Smooth muscle cell (in vitro differentiated cells): ENCODE measurements at regions not wholly inside any gene's neighbourhood (a gene's known extent, or its start where the extent isn't known, plus 50 kb on each side); places are given as distances from the start of the nearest gene placed in this dataset. TPM values are rescaled to one million over a fixed set of nuclear protein-coding genes. Genes with fewer than 3 reads are reported as not detected.

Experiments
- DNase-seq: peaks from one replicate; lab custom pipeline; 2025; ENCODE audit not compliant: unreplicated experiment; lab: John Stamatoyannopoulos, UW
- H2AFZ ChIP-seq: fragments of 200-600 bp; sonication (generic); 2 replicates; pipeline ENCODE4 v1.6.0; 2016; ENCODE audit warnings: antibody characterized with exemption, low read depth, mild to moderate bottlenecking
- H3F3A ChIP-seq: fragments of 200-600 bp; sonication (generic); 2 replicates; pipeline ENCODE4 v1.6.0; 2017; ENCODE audit warnings: antibody characterized with exemption, low read depth
- H3K27ac ChIP-seq: fragments of 200-600 bp; sonication (generic); 2 replicates; pipeline ENCODE4 v1.5.1; 2016; ENCODE audit warnings: low read depth, mild to moderate bottlenecking
- H3K27me3 ChIP-seq: fragments of 200-600 bp; sonication (generic); 2 replicates; pipeline ENCODE4 v1.6.1; 2016; ENCODE audit warnings: low read depth, mild to moderate bottlenecking
- H3K36me3 ChIP-seq: fragments of 200-600 bp; sonication (generic); 2 replicates; pipeline ENCODE4 v1.5.1; 2016; ENCODE audit warnings: low read depth
- H3K4me1 ChIP-seq: fragments of 200-600 bp; sonication (generic); 2 replicates; pipeline ENCODE4 v1.5.1; 2016; ENCODE audit warnings: low read depth
- H3K4me2 ChIP-seq: fragments of 200-600 bp; sonication (generic); 2 replicates; pipeline ENCODE4 v1.6.0; 2016; ENCODE audit warnings: mild to moderate bottlenecking
- H3K4me3 ChIP-seq: fragments of 200-600 bp; sonication (generic); 2 replicates; pipeline ENCODE4 v1.5.1; 2016; ENCODE audit warnings: mild to moderate bottlenecking
- H3K79me2 ChIP-seq: fragments of 200-600 bp; sonication (generic); 2 replicates; pipeline ENCODE4 v1.6.0; 2016; ENCODE audit warnings: low read depth, mild to moderate bottlenecking
- H3K9ac ChIP-seq: fragments of 200-600 bp; sonication (generic); 2 replicates; pipeline ENCODE4 v1.6.0; 2016; ENCODE audit warnings: low read depth
- H3K9me3 ChIP-seq: fragments of 200-600 bp; sonication (generic); replicated peaks from 2 replicates; pipeline ENCODE4 v1.5.1; 2016; ENCODE audit warnings: low read depth
- H4K20me1 ChIP-seq: fragments of 200-600 bp; sonication (generic); 2 replicates; pipeline ENCODE4 v1.6.0; 2016; ENCODE audit warnings: low read depth
- WGBS: methylation state at CpG from one replicate; pipeline ENCODE4 v1.1.7; 2016; ENCODE audit warnings: low lambda C conversion rate; 5-methylcytosine and 5-hydroxymethylcytosine counted together
- microRNA-seq: library from miRNA; unstranded; fragments of <30 nt; microRNA quantifications from one replicate; pipeline ENCODE4, GENCODE V29; 2016; ENCODE audit warnings: borderline number of aligned reads
- small RNA-seq: library from RNA; depleted of rRNA; stranded (forward); fragments of <200 nt; gene quantifications from one replicate; pipeline ENCODE3, GENCODE V24; 2014
- TF ChIP-seq, protein P1 (sequence below): fragments of 200-600 bp; sonication (generic); IDR thresholded peaks from 2 replicates; pipeline ENCODE4 v1.5.1; 2017; ENCODE audit warnings: borderline replicate concordance, mild to moderate bottlenecking, antibody characterized with exemption; ENCODE audit not compliant: insufficient read depth, poor library complexity, severe bottlenecking

DNA sequence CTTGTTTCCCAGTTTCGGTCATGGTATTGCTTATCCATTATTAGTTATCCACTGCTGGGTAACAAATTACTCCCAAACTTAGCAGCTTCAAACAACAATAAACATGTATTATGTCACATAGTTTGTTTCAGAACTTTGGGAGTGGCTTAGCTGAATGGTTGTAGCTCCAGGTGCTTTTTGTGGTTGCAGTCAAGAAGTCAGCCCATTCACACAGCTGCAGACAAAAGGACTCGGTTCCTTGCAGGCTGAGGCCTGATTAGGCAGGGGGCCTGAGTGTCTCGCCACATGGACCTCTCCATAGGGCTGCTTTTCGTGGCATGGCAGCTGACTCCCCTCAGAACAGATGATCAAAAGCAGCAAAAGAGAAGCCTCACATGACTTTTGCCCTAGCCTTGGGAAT is 58.2 kb upstream of the ITGA4 start:
- Histone ChIP-seq H3K27ac (no peak overlapping the region), H3K9me3 (no peaks in the 10 kb centered on the region), H2AFZ (no peak overlapping the region), H3K79me2 (no peaks in the 10 kb centered on the region), H3K4me1 (peaks cover 4% of the 10 kb centered on the region), H4K20me1 (no peaks in the 10 kb centered on the region), H3K36me3 (no peaks in the 10 kb centered on the region), H3F3A (no peaks in the 10 kb centered on the region), H3K27me3 (no peaks in the 10 kb centered on the region), H3K4me3 (no peak overlapping the region), H3K4me2 (no peak overlapping the region), H3K9ac (no peak overlapping the region)
- TF ChIP-seq, protein P1, sequence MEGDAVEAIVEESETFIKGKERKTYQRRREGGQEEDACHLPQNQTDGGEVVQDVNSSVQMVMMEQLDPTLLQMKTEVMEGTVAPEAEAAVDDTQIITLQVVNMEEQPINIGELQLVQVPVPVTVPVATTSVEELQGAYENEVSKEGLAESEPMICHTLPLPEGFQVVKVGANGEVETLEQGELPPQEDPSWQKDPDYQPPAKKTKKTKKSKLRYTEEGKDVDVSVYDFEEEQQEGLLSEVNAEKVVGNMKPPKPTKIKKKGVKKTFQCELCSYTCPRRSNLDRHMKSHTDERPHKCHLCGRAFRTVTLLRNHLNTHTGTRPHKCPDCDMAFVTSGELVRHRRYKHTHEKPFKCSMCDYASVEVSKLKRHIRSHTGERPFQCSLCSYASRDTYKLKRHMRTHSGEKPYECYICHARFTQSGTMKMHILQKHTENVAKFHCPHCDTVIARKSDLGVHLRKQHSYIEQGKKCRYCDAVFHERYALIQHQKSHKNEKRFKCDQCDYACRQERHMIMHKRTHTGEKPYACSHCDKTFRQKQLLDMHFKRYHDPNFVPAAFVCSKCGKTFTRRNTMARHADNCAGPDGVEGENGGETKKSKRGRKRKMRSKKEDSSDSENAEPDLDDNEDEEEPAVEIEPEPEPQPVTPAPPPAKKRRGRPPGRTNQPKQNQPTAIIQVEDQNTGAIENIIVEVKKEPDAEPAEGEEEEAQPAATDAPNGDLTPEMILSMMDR: no peak
- no peak for DNase-seq
- 81% methylated on average over 4 of the region's 4 CpGs for WGBS

DNA sequence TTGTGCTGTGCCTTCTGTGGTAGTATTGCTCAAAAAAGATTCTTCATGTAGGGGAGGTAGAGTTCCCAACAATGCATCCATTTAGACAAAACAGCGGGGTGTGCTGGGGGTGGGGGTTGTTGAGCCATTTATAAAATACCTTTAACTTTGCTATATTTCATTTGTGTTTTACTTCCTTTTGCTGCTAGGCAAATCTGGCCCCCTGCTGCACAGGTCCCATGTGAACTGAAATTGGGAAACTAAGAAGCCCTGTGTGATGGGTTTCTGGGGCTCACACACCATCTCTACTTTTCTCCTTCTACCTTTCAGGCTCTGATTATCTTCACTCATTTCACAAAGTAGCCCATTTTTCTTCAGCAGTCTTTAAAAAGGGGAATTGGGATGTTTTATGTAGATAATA is 52.7 kb upstream of the ITGA4 start:
- no peak overlapping the region for H2AFZ ChIP-seq
- no peak overlapping the region for H3K9ac ChIP-seq
- H3K4me1 ChIP-seq: no peaks in the 10 kb centered on the region
- no peak for DNase-seq
- no peaks in the 10 kb centered on the region for H3K27me3 ChIP-seq
- TF ChIP-seq, protein P1: no peak
- H3F3A ChIP-seq: no peaks in the 10 kb centered on the region
- no peaks in the 10 kb centered on the region for H3K9me3 ChIP-seq
- no peaks in the 10 kb centered on the region for H3K79me2 ChIP-seq
- H3K4me2 ChIP-seq: no peak overlapping the region
- no peaks in the 10 kb centered on the region for H3K36me3 ChIP-seq
- no peak overlapping the region for H3K27ac ChIP-seq
- WGBS: 87% methylated on average over 1 of the region's 1 CpG
- H4K20me1 ChIP-seq: no peaks in the 10 kb centered on the region
- H3K4me3 ChIP-seq: no peak overlapping the region

DNA sequence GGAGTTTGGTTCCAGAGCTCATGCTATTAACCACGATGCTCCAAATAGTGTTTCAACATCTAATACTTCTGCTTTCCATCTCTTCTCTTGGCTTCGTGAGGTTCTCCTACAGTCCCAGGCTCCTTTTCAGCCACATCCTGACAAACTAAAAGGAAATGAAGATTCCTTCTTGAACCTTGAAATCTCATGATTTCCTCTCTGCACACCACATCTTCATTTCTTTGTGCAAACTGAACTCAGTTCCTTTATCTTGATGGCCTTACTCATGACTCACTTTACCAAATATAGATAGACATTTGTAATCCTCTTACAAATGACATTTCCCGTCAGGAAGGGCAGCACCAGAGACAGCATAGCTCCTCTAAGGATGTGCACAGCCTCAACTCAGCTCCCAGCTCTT is 50.0 kb upstream of the ITGA4 start:
- Histone ChIP-seq H3K4me1 (peaks cover 7% of the 10 kb centered on the region), H3K4me3 (no peak overlapping the region), H3K36me3 (no peaks in the 10 kb centered on the region), H3K27me3 (no peaks in the 10 kb centered on the region), H3K9ac (no peak overlapping the region), H3K27ac (no peak overlapping the region), H3K9me3 (no peaks in the 10 kb centered on the region), H3K79me2 (no peaks in the 10 kb centered on the region), H4K20me1 (no peaks in the 10 kb centered on the region), H2AFZ (no peak overlapping the region), H3F3A (no peaks in the 10 kb centered on the region), H3K4me2 (no peak overlapping the region)
- TF ChIP-seq, protein P1: no peak
- 74% methylated on average over 3 of the region's 3 CpGs for WGBS
- no peak for DNase-seq

Small RNA genes in the stretch of these regions (microRNA-seq; reads per million reads assigned to microRNA genes)
- not detected for gene MIR4437

Small RNA genes in the stretch of these regions (small RNA-seq; reads per million reads assigned to genes)
- gene MIR4437: not detected
